ENCODE measurements at regions not wholly inside any gene's neighbourhood (a gene's known extent, or its start where the extent isn't known, plus 50 kb on each side); places are given as distances from the start of the nearest gene placed in this dataset.
"Not testable (repeated sequence)": the region's sequence is repeated elsewhere in the genome, so short reads cannot be mapped to it uniquely, and the experiment has no call there.

DNA sequence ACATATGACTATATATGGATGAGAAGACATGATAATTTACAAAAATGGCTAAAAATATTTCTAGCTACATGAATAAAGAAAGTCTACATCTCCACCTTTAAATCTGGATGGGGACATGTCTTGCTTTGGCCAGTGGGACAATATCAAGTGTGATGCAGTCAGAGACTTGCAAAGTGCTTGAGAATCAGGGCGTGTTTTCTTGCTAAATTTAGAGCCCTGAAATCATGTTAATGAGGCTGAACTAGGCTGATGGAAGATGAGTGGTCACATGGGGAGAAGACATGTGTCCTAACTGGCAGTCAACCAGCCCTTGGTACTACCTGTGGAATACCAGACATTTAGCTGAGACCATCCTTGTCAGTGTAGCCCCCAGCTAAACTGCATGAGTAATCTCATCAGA, 278.5 kb upstream of the RGPD4 start:
- no peak for DNase-seq (ENCODE audit: low read depth, low spot score)

DNA sequence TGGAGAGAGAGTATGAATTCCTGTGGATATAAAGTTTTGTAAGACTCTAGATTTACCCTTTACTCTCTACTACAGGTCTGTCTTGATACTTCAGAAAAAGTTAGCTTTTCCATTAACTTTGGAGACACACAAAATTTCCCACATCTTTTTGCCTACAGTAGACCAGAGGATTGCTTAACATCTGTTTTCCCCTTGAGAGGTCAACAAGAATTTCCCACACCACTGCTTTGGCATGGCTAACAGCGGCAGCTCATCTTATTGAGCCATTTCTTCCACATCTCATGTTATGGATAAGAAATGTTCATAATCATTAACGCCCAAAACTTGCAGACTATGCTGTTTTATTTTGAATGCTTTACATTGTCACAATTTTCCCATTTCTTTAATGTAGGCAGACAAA, 273.6 kb upstream of the RGPD4 start:
- no peak for DNase-seq (ENCODE audit: low read depth, low spot score)

DNA sequence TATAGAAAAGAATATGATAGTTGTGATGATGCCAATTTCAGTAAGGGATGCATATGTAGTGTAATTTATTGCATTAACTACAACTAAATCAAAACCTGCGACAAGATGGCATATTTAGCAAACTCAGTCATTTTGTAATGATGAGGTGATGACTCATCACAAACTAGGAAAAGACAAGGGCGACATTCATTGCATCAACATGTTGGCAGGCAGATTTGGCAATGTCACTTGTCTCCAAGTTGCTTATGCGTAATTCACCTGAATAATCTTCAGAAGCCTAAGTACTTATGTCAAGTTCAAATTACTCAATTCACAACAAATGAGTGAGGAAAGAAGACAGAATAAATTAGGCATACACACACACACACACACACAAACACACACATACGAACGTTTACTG, 273.2 kb upstream of the RGPD4 start:
- no peak for DNase-seq (ENCODE audit: low read depth, low spot score)

DNA sequence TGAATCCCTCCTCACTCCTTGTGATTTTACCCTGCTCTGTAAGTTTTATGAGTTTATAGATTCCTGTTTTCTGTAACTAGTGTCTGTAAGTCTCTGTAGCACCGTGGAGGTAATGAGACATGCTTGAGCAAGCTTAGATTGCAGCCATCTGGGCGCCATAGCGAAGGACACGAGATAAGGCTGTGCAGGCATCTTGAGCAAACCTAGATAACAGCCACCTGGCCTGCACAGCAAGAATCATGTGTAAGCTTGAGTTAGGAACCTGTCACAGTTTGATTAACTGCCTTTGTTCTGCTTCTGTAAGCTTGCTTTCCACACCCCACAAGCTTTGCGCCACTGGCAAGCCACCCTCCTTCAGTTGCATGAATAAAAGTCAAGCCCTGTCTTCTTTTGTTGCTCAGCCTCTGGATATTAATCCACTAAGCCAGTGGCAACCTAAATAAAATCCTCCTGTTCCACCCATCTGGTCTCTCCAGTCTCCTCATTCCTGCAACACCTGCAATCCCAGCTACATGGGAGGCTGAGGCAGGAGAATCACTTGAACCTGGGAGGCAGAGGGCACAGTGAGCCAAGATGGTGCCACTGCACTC, 270.6 kb upstream of the RGPD4 start:
- DNase-seq (ENCODE audit: low read depth, low spot score): no peak

DNA sequence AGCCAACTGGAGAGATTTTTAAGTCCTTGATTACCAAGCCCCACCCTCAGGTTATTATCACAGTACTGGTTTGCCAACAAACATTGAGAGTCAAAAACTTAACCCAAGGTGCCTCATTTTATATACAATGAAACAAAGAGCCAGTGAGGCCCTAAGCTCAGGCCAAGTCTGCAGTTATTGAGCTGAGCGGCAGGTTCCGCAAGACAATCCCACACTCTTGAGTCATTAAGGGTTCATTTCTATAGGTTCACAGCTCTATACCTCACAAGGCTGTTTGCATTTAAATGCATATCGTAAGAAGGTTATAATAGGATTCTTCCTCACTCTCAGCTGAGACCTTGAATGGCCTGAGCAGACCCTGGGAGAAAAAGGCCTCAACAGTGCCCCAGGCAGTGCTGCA, 268.4 kb upstream of the RGPD4 start:
- no peak for DNase-seq (ENCODE audit: low read depth, low spot score)

DNA sequence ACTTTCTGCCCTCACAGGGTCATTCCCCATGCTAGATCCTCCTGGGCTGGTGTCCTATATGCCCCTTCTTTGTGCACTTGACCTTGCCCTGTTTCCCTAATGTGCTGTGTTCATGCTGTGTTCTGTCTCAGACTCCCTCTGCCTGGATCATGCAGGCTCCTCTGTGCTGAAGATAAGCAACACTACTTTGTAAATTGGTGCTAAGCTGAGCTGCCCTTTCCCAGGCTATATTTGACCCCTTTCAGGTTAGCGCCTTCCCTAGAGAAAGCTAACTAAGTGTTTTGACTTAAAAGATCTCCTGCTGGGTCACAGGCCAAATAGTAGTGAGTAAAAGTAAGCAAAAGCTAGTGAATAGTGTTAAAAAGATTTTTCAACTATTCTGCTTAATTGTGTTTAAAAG, 257.2 kb upstream of the RGPD4 start:
- no peak for DNase-seq (ENCODE audit: low read depth, low spot score)

DNA sequence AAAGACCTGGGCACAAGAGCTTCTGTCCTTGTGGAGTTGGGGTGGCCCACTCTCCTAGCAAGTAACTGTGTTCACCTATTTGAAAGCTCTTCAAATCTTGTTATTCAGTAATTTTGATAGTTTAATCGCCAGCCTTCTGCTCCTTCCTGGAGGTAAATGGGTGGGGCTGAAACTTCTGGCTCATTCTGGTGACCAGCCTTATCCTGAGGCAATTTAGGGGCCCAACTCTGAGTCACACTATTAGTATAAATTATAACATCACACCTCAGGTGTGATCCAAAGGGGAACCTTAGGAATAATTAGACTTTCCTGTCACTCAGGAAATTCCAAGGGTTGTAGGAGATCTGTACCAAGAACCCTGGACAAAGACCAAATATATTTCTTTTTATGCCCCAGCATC, 255.8 kb upstream of the RGPD4 start:
- DNase-seq (ENCODE audit: low read depth, low spot score): no peak

DNA sequence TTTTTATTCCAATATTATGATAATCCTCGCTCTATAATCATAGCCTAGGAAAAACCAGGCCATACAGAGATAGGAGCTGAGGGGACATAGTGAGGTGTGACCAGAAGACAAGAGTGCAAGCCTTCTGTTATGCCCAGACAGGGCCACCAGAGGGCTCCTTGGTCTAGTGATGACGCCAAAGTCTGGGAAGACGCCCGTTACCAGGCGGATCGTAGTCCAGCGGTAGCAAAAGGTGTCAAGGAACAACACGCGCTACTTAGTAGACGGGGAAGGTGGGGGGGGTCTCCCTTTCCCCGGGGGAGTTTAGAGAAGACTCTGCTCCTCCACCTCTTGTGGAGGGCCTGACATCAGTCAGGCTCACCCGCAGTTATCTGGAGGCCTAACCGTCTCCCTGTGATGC, 253.8 kb upstream of the RGPD4 start:
- not testable (repeated sequence) for DNase-seq (ENCODE audit: low read depth, low spot score)

DNA sequence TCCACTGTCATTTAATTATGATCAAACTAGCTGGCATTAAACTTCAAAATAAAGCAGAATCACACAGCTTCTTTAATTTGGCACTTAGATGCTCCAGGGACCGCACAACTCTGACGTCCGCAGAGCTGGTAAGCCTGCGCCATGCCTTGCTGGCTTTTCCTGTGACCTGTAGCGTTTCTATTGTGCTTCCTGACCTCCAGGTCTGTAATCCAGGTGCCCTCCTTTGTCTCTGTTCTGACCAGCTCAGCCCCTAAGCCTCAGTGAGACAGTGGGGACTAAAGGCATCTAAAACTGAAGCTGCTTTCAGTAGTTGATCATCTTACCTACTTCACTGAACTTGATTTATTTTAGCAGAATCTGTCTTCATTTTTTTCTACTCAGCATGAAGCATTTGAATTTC, 249.7 kb upstream of the RGPD4 start:
- no peak for DNase-seq (ENCODE audit: low read depth, low spot score)

DNA sequence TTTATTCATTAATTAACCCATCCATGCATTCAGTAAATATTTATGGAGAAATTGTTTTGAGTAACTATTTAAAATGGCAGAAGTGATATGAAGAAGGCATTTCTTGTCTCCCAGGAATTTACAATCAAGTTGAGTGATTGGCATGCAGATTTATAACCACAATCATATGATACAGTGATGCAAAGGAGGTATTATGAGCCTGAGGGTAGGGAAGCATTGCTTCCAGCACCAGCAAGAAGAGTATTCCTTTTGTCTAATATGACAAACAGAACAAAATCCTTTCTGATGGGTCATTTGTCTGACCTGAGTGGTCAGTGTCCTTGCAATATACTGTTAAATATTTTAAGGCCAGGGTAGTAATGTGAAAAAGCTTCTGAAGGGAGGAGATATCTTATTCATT, 244.2 kb upstream of the RGPD4 start:
- no peak for DNase-seq (ENCODE audit: low read depth, low spot score)

DNA sequence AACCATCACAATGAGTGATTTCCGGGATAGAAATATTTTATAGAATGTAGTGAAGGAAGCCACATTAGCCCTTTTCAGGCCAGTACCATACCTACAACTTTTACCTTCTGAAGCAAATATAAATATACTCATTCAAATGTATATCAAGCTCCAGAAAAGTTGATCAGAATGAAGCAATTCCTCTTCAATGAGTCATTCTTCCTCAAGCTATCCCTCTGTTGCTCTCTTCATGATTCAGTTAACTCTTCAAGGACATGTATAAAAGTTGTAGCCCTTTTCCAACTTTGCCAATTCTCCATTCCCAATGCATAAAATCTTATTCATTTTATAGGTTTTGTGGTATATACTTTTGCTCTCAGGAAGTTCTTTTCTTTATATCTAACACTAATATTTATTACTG, 242.1 kb upstream of the RGPD4 start:
- DNase-seq (ENCODE audit: low read depth, low spot score): no peak

DNA sequence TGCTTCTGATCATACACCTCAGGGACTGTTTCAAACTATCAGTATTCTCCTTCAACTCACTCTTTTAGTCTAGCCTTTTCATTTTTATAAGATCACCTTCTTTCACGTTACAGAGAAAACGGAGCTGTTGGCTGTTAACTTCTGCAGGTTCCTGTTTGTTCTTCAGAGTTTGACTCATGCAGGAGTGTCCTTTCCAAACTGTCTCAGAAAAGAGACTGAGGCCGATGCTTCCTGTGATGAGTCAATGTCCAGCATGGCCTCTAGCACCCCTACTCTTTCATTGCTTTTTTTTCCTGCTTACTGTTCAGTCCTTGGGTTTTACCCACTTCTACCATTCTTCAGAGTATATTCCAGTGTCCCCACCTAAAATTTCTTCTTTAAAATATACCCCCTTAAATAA, 240.8 kb upstream of the RGPD4 start:
- DNase-seq (ENCODE audit: low read depth, low spot score): no peak

DNA sequence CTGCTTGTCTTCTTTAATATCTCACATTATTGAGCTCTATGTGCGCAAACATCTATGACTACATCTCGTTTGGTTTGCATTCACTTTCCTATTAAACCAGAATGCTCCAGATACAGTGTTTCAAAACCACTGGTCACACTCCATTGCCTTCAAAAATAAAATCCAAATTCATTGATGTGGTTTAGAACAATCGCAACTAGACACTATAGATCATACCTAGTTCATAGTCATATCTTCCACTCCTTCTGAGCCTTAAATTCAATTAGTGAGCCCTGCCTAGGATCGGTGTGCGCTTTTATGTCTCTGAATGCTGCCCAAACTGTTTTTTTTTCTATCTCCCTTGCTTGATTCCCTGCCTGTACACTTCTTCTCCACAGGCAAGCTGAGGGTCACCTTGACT, 238.5 kb upstream of the RGPD4 start:
- DNase-seq (ENCODE audit: low read depth, low spot score): no peak

DNA sequence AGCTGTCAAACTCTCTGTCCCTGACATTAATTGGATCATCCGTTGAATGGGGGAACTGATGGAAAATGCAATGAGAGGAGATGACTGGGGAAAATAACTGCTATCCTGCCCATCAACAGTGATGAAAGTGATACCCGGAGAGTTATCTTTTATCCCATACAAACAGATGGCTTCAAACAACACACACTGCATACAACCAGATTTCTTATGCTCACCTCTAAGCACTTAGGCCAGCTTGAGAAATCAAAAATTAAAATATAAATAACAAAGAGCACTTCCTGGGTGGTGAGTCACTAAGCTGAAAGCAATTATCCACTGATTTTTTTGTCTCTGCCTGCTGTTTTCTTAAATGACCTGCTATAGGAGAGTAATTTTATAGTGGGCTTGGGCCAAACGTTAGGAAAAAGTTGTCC, 237.6 kb upstream of the RGPD4 start:
- DNase-seq (ENCODE audit: low read depth, low spot score): no peak

DNA sequence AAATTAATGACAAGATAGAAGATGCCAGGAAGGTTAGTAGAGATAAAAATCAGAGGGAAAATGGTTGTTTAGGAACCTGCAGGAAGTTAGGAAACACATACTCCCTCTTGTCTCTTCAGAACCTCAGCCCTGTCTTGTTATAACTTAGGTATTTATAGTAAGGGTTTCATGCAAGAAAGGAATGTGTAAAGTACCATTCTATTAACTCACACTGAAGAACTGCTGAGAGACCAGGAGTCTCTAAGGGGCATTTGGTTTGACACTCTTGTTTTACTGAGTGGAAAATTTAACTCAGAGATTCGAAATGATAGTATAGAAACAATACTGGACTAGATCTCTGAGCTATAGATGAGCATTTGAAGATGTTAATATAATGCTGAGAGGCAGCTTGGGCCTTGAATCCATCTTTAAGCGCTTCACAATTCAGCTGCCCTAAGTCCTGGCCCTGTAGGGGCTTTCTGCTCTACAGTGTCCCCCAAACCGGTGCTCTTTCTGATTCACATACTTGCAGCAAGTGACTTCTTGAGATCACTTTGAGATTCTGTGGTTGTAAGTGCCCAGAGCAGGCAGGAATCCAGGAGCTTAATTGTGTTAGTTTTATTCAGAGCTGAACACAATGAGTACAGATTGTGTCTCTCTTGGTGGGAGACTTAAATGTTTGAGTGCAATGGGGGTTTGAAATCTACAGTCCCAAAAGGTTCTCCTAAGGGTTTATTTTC, 235.0 kb upstream of the RGPD4 start:
- no peak for DNase-seq (ENCODE audit: low read depth, low spot score)

DNA sequence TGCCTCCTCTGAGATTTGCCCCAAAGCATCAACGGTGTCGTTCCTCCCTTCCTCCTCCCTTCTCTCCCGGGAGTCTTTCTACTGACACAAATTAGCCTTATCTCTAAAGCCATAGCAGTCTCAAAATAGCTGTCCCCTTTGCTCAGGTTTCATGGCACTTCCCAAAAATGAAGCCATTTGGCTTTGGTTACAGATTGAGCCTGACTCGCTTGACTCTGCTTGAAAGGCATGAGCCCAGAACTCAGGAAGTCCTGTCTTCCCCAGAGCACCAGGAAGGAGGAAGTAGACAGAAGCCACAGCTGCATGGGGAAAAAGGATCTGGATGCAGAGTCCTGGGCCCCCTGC, 234.4 kb upstream of the RGPD4 start:
- DNase-seq (ENCODE audit: low read depth, low spot score): no peak

DNA sequence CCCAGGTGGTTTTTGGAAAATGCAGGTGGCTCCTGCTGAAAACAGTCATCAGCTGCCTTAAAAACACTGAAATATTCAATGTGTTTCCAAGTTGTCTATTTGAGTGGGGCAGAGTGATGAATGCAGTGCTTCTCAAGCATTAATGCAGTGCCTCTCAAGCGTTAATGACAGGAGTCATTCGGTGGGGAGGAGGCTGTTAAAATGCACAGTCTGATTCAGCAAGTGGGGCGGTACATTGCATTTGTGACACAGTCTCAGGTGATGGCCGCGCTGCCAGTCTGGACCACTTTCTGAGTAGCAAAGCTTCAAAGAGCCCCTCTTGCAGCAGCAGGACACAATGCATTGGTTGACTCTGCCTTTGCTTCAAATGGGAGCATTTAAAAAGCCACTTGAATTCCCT, 231.4 kb upstream of the RGPD4 start:
- no peak for DNase-seq (ENCODE audit: low read depth, low spot score)

DNA sequence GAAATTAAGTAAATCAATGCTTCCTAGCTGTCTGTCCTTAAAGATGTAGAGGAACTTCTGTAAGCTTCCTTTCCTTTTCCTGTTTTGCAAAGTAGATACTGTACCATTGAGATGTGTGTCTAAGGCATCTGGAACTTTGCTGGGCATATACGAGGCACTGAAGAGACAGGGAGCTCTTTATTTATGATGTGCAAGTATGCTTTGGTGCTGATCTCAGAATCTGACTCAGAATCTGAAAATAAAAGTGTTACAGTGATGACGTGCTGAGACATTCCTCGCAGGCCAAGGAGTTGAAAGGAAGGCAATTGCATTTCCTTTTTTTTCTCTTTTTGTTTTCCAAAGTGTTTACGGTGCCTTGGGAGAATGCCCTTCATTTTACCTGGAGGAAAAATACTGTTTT, 230.9 kb upstream of the RGPD4 start:
- no peak for DNase-seq (ENCODE audit: low read depth, low spot score)

DNA sequence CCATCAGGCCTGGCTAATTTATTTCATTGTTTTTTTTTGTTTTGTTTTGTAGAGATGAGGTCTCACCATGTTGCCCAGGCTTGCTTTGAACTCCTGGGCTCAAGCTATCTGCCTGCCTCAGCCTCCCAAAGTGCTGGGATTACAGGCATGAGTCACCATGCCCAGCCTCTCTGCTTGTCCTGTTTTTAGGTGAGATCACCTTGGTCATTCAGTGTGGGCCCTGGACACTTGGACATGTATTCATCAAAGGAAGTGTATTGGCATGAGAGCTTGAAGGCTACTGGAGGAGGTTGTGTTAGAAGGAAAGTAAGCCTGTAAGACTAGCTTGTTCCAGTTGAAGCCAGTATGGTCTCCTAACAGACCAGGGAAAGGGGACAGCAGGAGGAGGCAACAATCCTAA, 229.2 kb upstream of the RGPD4 start:
- DNase-seq (ENCODE audit: low read depth, low spot score): no peak

DNA sequence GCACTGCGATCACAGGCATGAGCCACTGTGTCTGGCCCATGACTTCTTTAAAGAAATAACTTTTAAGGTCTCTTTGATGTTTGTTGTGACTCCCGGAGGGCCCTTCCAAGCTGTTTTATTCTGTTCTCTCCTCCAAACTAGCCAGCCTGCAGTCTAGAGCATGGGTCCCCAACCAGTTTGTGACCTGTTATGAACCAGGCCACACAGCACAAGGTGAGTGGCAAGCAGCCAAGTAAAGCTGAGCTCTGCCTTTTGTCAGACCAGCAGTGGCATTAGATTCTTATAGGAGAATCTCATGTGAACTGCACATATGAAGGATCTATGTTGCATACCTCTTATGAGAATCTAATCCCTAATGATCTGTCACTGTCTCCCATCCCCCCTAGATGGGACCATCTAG, 223.9 kb upstream of the RGPD4 start:
- DNase-seq (ENCODE audit: low read depth, low spot score): no peak

DNA sequence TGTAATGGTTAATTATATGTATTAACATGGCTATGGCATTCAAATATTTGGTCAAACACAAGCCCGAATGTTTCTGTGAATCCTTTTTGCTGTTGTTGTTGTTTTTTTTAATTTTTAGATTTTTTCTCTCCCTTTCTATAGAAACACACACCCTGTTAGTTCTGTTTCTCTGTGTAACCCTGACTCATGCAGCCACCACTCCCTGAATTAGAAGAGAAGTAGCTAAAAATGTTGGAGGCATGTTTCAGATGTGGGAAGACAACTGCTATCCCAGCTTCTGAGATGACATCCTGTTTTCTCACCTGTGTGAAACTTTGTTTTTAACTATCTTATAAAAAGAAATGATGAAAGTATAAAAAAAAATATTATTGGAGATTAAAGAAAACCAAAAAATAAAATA, 219.6 kb upstream of the RGPD4 start:
- no peak for DNase-seq (ENCODE audit: low read depth, low spot score)

DNA sequence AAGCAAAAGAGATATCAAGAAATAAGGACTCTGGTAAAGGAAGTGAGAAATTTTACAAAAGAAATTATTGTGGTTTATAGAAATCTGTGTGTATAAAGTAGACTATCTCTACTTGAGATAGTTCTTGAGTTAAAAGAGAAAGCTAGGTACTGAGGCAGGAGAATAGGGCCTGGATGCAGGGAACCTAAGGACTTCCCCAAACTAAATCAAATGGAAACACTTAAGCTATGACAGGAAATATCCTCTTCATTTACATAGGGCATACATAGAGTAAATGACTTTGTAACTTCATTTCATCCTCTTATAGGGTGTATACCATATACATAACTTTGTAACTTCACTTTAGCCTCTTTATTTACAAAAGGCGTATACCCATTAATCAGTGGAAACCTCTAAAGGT, 219.2 kb upstream of the RGPD4 start:
- DNase-seq (ENCODE audit: low read depth, low spot score): no peak

DNA sequence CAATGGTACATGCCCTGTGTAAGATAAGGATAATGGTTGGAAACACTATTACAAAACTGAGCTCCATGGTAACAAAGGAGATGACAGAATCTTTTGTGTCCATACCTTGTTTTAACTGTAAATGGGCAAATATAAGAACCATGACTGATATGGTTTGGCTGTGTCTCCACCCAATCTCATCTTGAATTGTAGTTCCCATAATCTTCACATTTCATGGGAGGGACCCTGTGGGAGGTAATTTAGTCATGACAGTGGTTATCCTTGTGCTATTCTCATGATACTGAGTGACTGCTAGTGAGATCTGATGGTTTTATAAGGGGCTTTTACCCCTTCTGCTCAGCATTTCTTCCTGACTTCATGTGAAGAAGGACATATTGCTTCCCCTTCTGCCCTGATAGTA, 211.7 kb upstream of the RGPD4 start:
- no peak for DNase-seq (ENCODE audit: low read depth, low spot score)

DNA sequence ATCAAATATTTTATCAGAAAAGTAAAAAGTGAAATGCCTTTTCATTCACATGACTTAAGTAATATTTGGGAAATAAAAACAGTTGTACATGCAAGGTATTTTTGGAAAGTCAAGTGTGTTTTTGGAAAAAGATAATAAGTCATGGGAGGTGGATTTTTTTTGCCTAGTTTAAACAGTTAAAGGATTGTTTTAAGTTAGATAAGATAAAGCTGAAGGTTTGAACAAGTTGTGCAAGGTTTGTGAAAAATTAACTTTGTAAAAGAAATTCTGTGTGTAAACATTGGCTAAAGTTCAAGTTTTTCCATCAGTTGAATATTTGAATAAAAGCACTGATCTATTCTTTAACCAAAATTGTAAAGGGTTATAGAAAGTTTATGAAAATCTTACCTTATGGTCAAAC, 207.9 kb upstream of the RGPD4 start:
- DNase-seq (ENCODE audit: low read depth, low spot score): no peak
